CD4-positive, alpha-beta T cell treated with Interleukin-4 for 4 hours (primary cell): ENCODE measurements at regions not wholly inside any gene's neighbourhood (a gene's known extent, or its start where the extent isn't known, plus 50 kb on each side); places are given as distances from the start of the nearest gene placed in this dataset.
"Not testable (repeated sequence)": the region's sequence is repeated elsewhere in the genome, so short reads cannot be mapped to it uniquely, and the experiment has no call there.

ENCODE experiments used
- DNase-seq: peaks from one replicate; pipeline ENCODE4 v3.0.0-alpha.2; 2020

DNA sequence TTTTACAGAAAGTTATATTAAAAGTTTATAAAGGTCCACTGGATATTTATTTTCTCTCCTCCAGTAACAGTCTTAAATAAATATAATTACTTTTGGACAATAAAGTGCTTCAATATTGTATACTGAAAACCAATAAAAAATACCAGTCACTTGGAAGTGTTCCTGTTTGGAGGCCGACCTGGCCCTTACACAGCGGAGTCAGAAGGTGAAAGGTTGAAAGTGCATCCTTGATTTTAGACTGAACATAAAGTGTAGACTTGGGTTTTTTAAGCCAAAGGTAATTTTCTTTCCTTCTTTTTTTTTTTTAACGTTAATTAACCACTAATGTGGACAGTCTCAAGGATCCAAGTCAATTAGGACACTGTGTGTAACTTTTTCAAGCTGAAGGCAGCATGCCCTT is 152.3 kb upstream of the TBX18 start:
- no peak for DNase-seq

DNA sequence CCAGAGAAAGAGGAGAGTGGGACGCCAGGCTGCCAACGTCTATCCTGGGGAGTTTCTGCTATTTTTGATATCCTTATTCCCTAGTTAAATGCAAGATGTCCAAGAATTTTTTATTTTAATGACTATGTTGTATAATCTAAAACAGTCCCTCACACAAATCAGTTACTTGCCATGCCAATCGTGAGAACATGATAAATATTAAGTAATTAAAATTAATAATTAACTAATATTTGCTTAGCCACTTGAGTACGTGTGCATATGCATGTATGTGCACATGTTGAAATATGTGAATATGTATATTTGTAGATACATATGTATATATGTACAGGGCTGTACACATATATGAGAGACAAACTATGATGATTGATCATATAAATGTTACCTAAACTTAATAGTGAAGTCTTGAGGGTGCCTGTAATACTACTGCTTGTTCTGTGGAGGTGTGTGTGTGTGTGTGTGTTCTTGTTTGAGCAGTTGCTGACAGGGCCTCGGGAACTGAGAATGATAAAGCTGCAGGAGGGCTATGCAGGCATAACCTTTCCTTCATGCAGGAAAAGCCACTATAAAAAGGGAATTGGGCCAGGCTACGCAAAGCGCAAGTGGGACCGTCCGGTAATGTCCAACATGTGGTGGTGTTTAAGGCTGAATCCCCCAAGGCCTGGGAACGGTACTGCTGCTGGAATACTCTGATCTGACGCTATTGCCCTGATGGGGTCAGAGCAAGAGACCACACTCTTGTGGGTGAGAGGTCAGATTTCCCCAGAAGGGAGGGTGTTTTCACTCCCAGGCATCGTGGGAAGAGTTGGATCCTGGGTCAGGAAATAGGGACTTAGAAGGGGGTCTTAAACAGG is 148.3 kb upstream of the TBX18 start:
- DNase-seq, result no peak

DNA sequence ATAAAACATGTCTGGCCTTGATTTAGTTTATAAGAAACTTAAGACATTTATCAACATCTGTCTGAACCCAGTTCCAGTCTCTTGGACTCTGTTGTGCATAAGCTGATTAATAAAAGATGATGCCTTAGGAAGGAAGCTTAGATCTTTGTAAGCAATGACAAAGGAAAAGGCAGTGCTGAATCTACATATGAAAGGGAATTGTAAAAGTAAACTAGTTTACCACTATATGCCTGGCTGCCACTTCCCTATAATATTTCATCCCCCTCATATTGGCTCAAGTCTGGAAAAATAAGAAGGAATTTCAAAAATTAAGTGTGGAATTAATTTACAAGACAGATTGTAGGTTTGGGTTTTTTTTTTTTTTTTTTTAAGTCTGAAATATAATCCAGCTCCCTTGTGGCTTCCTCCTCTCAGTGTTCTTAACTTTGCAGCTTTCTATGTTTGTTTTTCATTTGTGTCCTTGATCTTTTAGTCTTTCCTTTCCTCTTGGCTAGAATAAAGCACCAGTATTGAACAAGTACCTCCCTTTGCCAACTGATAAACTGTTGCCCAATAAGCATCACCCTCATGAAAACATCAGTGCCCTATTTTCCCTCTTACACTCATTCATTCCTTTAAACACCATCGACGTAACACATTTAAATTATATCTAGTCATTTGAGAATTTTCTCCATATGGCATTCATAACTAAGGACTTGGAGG is 146.7 kb upstream of the TBX18 start:
- no peak for DNase-seq

DNA sequence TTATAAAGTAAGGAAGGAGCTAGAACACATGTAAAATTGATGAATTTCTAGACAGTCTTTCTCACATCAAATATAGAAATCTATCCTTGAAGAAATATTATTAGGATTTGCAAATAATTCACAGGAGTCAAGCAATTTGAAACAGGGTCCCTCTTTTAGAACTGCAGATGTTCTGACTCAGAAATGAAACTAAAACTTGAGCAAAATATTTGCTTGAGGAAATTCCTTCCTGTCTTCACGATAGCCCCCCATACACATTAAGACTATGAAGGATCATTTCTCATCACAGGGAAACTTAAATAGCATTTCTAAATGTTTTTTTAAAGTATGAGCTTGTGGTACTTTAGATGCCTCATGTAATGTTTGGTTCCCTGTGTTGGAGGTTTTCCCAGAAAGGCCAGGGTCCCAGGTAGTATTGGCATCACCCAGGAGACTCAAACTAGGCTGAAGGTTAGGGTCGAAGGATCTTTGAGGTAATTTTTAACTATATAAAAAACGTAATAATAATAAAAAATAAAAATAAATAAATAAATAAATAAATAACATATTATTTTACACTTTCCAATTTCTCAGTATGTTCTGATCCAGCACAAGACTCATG is 144.0 kb upstream of the TBX18 start:
- DNase-seq, result no peak

DNA sequence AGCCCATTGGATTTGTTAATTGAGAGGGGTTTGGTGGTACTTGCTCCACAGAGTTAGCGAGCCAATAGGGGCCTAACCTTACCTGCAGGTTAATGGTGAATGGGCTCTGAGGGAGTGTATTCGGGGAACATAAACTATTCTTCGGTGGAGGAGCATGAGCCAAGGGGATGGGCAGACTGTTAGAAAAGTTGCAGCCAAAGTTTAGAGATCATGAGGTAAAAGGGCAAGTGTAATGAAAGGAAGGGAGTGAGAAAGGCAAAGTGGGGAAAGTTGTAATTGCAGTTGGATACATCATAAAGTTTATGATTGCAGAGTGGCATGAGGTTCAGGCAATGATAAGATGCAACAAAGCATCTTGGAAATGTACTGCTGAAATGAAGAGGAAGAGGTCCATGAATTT is 142.1 kb upstream of the TBX18 start:
- DNase-seq, result no peak

DNA sequence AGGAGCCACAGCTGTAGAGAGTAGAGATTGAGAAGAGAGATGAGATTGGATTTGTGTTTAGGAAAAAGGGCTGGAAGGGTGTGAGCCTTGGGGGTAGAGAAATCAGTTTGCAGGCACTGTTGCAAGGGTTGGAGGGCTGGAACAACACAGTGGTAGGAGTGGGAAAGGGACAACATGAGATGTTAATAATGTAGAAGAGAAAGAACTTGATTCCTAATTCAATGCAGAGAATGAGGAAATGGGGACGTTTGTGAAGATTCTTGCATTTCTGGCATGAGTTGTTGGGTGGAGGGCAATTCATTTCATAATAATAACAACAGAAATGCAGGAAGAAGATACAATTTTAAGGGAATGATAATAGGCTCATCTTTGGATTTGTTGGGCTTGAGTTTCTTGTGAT is 141.4 kb upstream of the TBX18 start:
- no peak for DNase-seq

DNA sequence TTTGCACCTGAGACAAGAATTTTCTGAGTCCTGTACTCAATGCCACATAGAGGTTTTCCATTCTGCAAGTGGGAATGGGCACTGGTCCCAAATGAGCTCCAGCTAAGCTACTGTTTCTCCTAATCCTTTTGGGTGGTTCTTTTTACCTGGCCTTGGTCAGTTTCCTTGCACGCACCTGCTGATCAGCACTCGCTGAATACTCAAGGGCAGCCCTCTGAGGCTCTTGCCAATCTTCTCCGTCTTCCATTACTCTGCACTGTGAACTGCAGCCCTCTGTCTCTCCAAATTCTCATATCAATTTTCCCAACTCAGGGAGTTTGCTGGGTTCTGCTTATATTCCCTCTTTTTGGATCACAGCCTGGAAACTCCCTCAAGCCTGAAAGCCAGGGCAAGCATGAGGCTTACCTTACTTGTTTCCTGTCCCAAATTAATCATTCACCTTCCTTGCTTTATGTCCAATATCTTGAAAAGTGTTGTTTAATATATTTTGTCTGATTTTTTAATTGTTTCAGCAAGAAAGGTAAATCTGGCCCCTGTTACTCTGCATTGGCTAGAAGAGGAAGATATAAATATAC is 138.0 kb upstream of the TBX18 start:
- no peak for DNase-seq

DNA sequence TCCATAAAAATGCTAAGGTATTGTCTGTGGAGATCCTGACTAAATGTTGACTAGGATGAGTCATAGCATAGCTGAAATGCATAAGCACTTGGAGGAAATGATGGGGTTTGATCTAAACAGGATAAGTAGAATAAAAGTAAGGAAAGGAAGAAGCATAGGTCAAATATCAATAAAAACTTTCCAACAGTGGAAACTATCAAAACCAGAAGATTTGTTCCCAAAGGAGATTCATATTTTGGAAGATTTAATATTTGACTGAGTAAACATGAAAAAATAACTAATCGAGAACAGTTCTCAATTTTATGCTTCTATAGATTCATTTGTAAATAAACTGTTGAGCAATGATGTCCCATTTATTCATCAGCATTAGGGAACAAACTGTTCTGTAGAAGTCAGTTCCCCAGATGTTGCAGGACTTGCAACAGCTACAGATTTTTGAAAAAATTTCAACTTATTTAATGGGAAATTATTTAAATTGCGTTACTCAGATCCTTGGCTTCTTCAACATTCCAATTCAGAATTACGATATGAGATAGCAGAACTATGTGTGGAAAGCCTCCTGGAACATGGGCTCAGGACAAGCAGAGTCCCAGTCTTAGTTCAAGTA is 133.7 kb upstream of the TBX18 start:
- DNase-seq, result no peak

DNA sequence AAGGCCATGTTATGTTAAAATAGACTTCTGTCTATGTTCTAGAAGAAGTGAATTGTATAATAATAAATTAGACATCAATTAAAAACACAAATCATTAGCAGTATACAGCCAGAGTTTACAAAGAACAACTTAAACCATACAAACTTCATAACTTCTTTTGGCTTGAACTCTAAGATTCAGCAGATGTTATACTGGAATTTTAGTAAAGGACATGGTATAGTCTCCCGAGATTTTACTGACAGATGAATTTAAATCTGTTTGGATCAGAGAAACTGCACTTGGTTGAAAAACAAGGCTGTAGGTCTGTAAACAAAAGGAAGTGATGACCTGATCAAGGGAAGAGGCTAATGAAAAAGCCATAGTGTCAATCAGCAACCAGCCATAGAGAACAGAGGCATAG is 132.6 kb upstream of the TBX18 start:
- DNase-seq, result no peak

DNA sequence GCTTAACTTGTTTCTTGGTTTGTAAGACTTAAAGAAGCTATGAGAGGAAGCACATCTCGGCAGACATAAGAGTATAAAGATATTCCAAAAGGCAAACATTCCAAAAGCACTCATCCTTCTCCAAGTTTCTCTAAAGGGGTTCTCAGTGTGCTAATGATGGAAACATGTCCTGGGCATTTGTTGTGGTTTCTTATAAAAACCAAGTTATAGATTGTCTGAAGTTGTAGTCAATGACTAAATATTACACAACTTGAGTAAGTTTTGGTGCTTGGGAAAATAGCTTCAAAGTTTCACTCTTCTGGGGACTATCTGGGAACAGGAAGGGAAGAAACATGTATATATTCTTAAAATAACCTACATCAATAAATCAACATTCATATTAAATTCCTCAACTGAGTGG is 128.3 kb upstream of the TBX18 start:
- no peak for DNase-seq

DNA sequence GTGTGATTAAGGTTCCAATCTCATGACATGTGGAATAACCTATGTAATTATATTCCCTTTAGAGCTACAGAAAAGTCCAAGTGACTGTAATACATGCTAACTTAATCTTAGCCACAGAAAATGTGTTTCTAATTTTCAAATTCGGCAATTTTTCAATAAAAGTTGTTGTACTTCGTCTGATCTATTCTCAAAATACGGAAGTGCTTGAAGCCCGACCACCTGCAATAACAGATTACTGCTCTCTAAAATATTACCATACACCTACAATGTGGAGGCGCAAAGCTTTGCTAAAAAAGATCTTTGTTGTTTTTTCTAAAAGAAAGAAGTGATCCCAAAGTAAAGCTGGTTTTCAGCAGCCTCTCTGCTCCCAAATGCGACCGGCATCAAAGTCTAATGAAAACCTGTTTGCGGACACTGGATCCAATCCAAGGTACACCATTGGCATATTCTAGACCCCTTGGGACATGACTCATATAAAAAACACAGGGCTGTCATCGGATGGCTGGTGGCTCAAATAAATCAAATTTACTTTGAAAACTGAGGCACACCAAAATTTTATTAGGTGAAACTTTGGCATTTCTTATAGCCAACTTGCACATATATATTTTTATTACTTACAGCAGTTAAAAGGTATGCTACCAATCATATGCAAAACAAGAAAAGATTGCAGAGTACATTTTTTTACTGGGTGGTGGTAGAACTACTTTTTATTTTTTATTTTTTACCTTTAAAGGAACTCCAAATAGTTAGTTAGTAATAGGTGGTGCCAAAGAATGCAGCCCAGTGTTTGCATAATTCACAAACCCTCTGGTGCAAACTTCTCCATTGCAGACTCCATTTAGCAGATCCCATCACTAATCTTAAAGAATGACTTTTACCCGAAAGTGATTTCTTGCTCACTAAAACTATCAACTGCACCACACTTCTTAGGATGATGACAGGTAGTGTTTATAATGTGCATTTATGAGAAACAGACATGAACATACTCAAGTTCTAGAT is 118.7 kb upstream of the TBX18 start:
- no peak for DNase-seq

DNA sequence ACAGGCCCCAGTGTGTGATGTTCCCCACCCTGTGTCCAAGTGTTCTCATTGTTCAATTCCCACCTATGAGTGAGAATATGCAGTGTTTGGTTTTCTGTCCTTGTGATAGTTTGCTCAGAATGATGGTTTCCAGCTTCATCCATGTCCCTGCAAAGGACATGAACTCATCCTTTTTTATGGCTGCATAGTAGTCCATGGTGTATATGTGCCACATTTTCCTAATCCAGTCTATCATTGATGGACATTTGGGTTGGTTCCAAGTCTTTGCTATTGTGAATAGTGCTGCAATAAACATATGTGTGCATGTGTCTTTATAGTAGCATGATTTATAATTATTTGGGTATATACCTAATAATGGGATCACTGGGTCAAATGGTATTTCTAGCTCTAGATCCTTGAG is 115.0 kb upstream of the TBX18 start:
- not testable (repeated sequence) for DNase-seq

DNA sequence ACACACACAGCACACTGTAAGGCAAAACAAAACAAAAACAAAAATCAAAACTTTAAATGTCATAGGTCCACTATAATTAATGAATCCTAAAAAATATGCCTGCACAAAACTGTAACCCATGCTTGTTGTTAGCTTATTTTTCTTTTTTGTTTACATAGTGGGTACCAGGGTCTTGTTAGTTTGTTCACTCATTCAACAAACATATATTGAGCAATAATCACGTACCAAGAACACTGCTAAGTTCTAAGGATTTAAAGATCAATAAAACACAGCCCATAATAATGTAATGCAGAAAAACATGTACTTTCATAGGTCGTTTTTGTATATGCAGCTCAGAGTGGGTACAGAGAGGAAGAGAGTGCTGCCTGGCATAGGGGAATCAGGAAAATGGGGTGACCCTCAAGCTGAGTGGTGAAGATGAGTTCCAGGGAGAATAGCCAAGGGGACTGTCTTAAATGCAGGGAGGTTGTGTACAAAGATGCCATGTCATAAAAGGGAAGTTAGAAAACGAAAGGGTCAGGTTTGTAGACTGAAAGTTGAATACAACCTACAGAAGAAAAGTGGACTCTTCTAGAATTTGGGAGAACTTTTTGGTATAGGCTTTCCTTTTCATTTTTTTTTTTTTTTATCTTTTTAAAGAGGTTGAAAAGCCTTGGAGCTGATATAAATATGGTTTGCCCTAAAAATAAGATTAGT is 113.3 kb upstream of the TBX18 start:
- DNase-seq, result no peak

DNA sequence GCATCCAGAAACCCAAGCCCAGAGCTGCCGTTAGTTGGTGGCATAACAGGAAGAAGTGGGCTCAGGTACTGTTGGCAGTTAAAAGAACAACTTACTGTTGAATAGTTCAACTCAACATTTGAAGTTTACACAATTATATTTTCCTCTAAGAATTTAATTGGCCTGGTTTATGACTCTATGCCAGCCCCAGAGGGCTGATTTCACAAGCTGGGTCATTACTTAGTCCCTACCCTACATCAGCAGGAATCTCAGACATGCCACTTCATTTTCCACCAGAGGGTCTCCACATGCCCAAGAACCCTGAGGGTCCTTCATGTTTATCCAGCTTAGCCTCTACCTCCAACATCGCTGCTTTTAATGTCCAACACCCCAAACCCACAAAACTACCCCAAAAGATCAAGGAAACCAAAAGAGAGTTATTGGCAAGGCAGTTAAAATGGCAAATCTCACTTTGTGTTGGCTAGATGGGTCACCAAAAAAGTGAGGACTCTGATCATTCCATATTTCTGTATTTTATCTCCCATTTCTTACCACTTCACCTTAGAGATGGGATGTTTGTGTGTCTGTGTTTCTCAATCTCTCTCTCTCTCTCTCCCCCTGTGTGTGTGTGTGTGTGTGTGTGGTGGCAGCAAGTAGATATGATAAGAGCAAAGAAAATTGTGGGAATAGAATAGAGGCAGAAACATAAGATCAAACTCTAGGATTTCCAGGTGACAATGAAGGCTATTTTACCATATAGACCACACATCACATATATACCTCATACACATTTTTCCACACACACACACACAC is 112.5 kb upstream of the TBX18 start:
- DNase-seq, result no peak

DNA sequence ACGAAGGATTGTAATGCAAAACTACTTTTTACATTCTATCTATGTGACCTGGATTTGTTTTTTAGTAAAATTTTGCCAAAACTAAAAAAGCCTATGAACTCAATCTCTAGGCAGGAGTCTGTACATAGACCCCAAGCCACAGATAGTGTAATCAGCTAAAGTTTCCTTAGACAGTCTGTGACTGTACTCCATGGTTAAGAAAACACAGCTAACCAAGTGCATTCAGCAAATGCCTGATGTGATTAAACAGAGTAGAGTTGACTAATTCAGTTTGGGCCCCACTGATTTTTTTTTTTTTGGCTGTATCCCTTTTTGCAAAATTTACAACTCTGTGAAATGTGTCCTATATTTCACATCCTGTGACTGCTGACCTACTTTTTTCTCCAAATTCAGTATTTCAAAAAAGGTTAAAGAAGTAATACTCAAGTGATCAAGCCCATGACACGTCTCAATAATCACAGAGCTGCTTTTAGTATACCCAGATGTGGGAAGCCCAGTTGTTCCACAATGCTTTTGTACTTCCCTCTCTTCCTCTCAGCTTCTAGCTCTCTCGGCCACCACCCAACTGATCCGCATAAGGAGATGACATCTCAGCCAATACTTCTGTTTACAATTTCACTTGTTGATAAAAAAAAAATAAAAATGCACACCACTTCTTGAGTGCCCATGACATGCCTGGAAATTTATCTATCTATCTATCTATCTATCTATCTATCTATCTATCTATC is 108.8 kb upstream of the TBX18 start:
- DNase-seq, result no peak

DNA sequence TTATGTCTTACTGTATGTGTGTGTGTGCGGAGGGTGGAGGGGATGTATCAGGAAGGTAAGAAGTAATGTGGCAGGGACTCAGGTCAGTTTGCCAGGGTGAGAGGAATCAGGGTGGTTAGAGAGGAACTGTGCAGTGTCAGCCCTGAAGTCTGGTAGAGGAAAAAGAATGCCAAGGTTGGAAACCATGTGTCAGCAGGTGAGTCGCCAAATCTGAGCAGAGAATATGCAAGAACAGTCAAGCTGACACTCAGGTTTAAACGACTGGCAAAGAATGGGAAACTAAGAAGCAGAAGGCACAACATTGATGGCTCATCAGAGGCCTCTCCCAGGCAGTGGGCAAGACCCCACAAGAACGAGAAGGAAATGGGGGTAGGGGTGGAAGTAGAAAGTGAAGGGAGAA is 107.5 kb upstream of the TBX18 start:
- no peak for DNase-seq

DNA sequence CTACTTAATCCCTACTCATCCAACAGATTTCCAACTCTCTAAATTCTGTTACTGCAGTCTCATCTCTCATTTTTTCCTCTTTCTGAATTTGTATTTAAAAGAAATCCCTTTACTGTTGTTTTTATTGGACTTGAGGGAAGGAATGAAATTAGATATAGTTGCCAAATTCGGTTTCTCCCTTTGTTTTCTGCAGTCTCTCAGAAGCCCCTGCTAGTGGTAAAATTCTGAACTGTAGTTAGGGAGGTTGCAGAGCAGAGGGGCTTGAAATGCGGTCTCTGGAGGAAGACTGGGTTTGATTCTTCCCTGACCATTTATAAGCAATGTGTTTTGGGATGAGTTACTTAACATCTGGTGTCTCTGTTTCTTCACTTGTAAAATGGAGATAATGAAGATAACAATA is 106.3 kb upstream of the TBX18 start:
- DNase-seq, result no peak

DNA sequence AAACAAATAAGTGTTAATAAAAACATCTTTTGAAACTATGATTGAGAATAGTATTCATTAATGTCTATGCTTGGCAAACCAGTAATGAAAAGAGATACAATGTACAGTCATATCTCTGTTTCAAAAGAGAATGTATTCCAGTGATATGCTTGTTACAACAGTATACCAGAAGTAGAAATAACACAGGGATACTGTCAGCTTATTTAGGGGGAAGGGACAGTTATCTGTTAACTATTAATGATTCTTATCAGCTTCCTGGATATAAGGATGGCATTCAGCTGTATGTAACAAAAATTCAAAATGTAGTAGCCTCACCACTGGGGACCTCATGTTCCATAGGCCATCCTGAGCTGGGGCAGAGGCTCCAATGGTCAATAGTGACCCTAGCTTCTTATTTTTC is 103.8 kb upstream of the TBX18 start:
- no peak for DNase-seq

DNA sequence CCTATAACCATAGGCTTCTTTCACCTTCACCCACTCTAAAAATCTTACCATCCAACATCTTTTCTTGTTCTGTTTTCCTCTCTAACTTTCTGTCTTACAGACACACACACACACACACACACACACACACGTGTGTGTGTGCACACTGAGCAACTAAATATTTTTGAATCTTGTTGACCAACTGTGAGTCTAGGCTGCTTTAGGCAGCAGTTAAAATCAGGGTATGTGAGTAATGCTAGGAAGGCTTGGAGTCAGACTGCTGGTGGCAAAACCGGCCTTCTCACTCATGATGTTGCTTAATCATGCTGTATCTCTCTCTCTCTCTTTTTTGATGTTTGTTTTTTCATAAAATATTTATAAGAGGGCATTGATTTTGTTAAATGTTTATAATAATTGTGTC is 103.1 kb upstream of the TBX18 start:
- no peak for DNase-seq

DNA sequence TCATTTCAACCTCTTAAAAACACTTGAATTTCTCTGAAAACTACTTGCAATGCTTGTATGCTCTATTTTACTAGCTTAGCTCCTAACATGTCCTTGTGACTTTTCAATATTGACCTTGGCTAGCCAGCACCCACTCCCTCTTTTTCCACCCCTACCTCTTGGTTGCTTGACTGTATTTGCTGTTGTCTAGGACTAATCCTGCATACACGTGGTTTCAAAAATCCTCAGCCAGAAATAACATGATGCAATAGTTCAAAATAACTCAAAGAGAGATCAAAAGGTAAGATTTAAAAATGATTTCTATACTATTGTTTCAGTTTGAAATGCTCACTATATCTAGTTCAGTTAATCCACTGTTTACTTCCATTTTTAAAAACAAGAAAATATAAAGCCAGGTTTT is 102.3 kb upstream of the TBX18 start:
- no peak for DNase-seq
